ENCODE measurements at regions not wholly inside any gene's neighbourhood (a gene's known extent, or its start where the extent isn't known, plus 50 kb on each side); places are given as distances from the start of the nearest gene placed in this dataset.
"Not testable (repeated sequence)": the region's sequence is repeated elsewhere in the genome, so short reads cannot be mapped to it uniquely, and the experiment has no call there.

GRCh38 chr20:29755854-29756498 is 1501.5 kb upstream of the DEFB115 start:
- H3F3A ChIP-seq (ENCODE audit: insufficient read depth); H3K27ac ChIP-seq (ENCODE audit: low read depth, low read length); H3K36me3 ChIP-seq (ENCODE audit: low read length); H3K79me2 ChIP-seq (ENCODE audit: insufficient read depth, low read length); H3K27me3 ChIP-seq (ENCODE audit: low read length); H3K9me3 ChIP-seq (ENCODE audit: insufficient read depth, low read length); H3K4me2 ChIP-seq (ENCODE audit: low read depth, low read length, poor library complexity, severe bottlenecking); H4K20me1 ChIP-seq (ENCODE audit: low read depth, low read length); H2AFZ ChIP-seq (ENCODE audit: low read depth, low read length, severe bottlenecking); H3K4me3 ChIP-seq (ENCODE audit: insufficient read depth, low read length, poor library complexity, severe bottlenecking); H3K9ac ChIP-seq (ENCODE audit: low read length); H3K9me2 ChIP-seq (replicated peaks; ENCODE audit: insufficient read depth, low read length): not testable (repeated sequence)

GRCh38 chr20:29756664-29757063 is 1500.8 kb upstream of the DEFB115 start:
- Histone ChIP-seq H3K4me2 (ENCODE audit: low read depth, low read length, poor library complexity, severe bottlenecking) (no peak overlapping the region), H3K27me3 (ENCODE audit: low read length) (no peaks in the 10 kb centered on the region), H3K79me2 (ENCODE audit: insufficient read depth, low read length) (no peaks in the 10 kb centered on the region), H3K9me2 (replicated peaks; ENCODE audit: insufficient read depth, low read length) (no peaks in the 10 kb centered on the region), H3K4me3 (ENCODE audit: insufficient read depth, low read length, poor library complexity, severe bottlenecking) (no peak overlapping the region), H3K9me3 (ENCODE audit: insufficient read depth, low read length) (no peaks in the 10 kb centered on the region), H3K9ac (ENCODE audit: low read length) (no peak overlapping the region), H3K27ac (ENCODE audit: low read depth, low read length) (no peak overlapping the region), H4K20me1 (ENCODE audit: low read depth, low read length) (no peaks in the 10 kb centered on the region), H3K36me3 (ENCODE audit: low read length) (no peaks in the 10 kb centered on the region), H2AFZ (ENCODE audit: low read depth, low read length, severe bottlenecking) (no peak overlapping the region), H3F3A (ENCODE audit: insufficient read depth) (no peaks in the 10 kb centered on the region)
- TF ChIP-seq CTCF (IDR thresholded peaks at IDR 0.05; ENCODE audit: insufficient read depth, low read length, poor library complexity, severe bottlenecking) (no peak), EZH2phosphoT487 (conservative IDR thresholded peaks at IDR 0.05; ENCODE audit: low read length) (no peak)

GRCh38 chr20:29761621-29762385 is 1495.7 kb upstream of the DEFB115 start:
- not testable (repeated sequence) for H3K79me2 ChIP-seq (ENCODE audit: insufficient read depth, low read length); H3K4me3 ChIP-seq (ENCODE audit: insufficient read depth, low read length, poor library complexity, severe bottlenecking); H3K27me3 ChIP-seq (ENCODE audit: low read length); H3K9me2 ChIP-seq (replicated peaks; ENCODE audit: insufficient read depth, low read length); H3K27ac ChIP-seq (ENCODE audit: low read depth, low read length); H2AFZ ChIP-seq (ENCODE audit: low read depth, low read length, severe bottlenecking); H3K9me3 ChIP-seq (ENCODE audit: insufficient read depth, low read length); H3K9ac ChIP-seq (ENCODE audit: low read length); H3F3A ChIP-seq (ENCODE audit: insufficient read depth); H3K4me2 ChIP-seq (ENCODE audit: low read depth, low read length, poor library complexity, severe bottlenecking); H3K36me3 ChIP-seq (ENCODE audit: low read length); H4K20me1 ChIP-seq (ENCODE audit: low read depth, low read length)

GRCh38 chr20:29762620-29763019 is 1494.8 kb upstream of the DEFB115 start:
- Histone ChIP-seq H3F3A (ENCODE audit: insufficient read depth) (no peaks in the 10 kb centered on the region), H3K9me3 (ENCODE audit: insufficient read depth, low read length) (no peaks in the 10 kb centered on the region), H3K4me3 (ENCODE audit: insufficient read depth, low read length, poor library complexity, severe bottlenecking) (no peak overlapping the region), H3K27ac (ENCODE audit: low read depth, low read length) (no peak overlapping the region), H3K27me3 (ENCODE audit: low read length) (no peaks in the 10 kb centered on the region), H3K79me2 (ENCODE audit: insufficient read depth, low read length) (no peaks in the 10 kb centered on the region), H4K20me1 (ENCODE audit: low read depth, low read length) (no peaks in the 10 kb centered on the region), H3K4me2 (ENCODE audit: low read depth, low read length, poor library complexity, severe bottlenecking) (no peak overlapping the region), H3K9me2 (replicated peaks; ENCODE audit: insufficient read depth, low read length) (no peaks in the 10 kb centered on the region), H3K36me3 (ENCODE audit: low read length) (no peaks in the 10 kb centered on the region), H2AFZ (ENCODE audit: low read depth, low read length, severe bottlenecking) (no peak overlapping the region), H3K9ac (ENCODE audit: low read length) (no peak overlapping the region)
- TF ChIP-seq CTCF (IDR thresholded peaks at IDR 0.05; ENCODE audit: insufficient read depth, low read length, poor library complexity, severe bottlenecking) (no peak), EZH2phosphoT487 (conservative IDR thresholded peaks at IDR 0.05; ENCODE audit: low read length) (no peak)

Measured in SU-DHL-6 (cell line).